ENCODE measurements at regions not wholly inside any gene's neighbourhood (a gene's known extent, or its start where the extent isn't known, plus 50 kb on each side); places are given as distances from the start of the nearest gene placed in this dataset.

GRCh38 chr6:92181347-92181746, 1238.0 kb downstream of the EPHA7 start:
- no peak for DNase-seq
- Histone ChIP-seq H3K9me3 (replicated peaks) (no peaks in the 10 kb centered on the region), H3K27me3 (no peaks in the 10 kb centered on the region), H3K4me1 (peaks cover 10% of the 10 kb centered on the region), H3K4me3 (no peak overlapping the region), H3K27ac (no peak overlapping the region), H3K36me3 (no peaks in the 10 kb centered on the region)

- Histone ChIP-seq H3K27me3 (no peaks in the 10 kb centered on the region), H3K4me1 (peaks cover 10% of the 10 kb centered on the region), H3K36me3 (no peaks in the 10 kb centered on the region), H3K4me3 (no peak overlapping the region), H3K27ac (no peak overlapping the region), H3K9me3 (replicated peaks) (no peaks in the 10 kb centered on the region)
- peak in 1 of 2 experiments; percentile 24 for DNase-seq
These were observed 1239.3 kb downstream of the EPHA7 start for GRCh38 chr6:92180090-92180489.

- Histone ChIP-seq H3K27ac (no peak overlapping the region), H3K4me3 (no peak overlapping the region), H3K27me3 (no peaks in the 10 kb centered on the region), H3K9me3 (replicated peaks) (no peaks in the 10 kb centered on the region), H3K36me3 (no peaks in the 10 kb centered on the region), H3K4me1 (peaks cover 10% of the 10 kb centered on the region)
- no peak for DNase-seq
These were observed 1242.7 kb downstream of the EPHA7 start for GRCh38 chr6:92176666-92177065.

GRCh38 chr6:92174398-92175073, 1244.8 kb downstream of the EPHA7 start:
- H3K27me3 ChIP-seq, result no peaks in the 10 kb centered on the region
- H3K9me3 ChIP-seq (replicated peaks), result no peaks in the 10 kb centered on the region
- H3K4me3 ChIP-seq, result no peak overlapping the region
- no peaks in the 10 kb centered on the region for H3K36me3 ChIP-seq
- no peak for DNase-seq
- H3K4me1 ChIP-seq, result no peaks in the 10 kb centered on the region; the same call in 1 of the 2 replicates
- no peak overlapping the region for H3K27ac ChIP-seq

GRCh38 chr6:92169506-92169905, 1249.9 kb downstream of the EPHA7 start:
- no peaks in the 10 kb centered on the region; the same call in 1 of the 2 replicates for H3K9me3 ChIP-seq (replicated peaks)
- no peaks in the 10 kb centered on the region for H3K27me3 ChIP-seq
- DNase-seq, result no peak
- H3K4me3 ChIP-seq, result no peak overlapping the region
- no peaks in the 10 kb centered on the region for H3K36me3 ChIP-seq
- no peak overlapping the region for H3K27ac ChIP-seq
- no peaks in the 10 kb centered on the region for H3K4me1 ChIP-seq

GRCh38 chr6:92166666-92167065, 1252.7 kb downstream of the EPHA7 start:
- no peak overlapping the region for H3K4me3 ChIP-seq
- no peaks in the 10 kb centered on the region for H3K36me3 ChIP-seq
- H3K4me1 ChIP-seq, result no peaks in the 10 kb centered on the region
- H3K9me3 ChIP-seq (replicated peaks), result no peaks in the 10 kb centered on the region; the same call in 1 of the 2 replicates
- no peaks in the 10 kb centered on the region for H3K27me3 ChIP-seq
- DNase-seq, result no peak
- H3K27ac ChIP-seq, result no peak overlapping the region

- H3K27me3 ChIP-seq, result no peaks in the 10 kb centered on the region
- no peaks in the 10 kb centered on the region for H3K4me1 ChIP-seq
- H3K4me3 ChIP-seq, result no peak overlapping the region
- H3K9me3 ChIP-seq (replicated peaks), result no peaks in the 10 kb centered on the region; the same call in 1 of the 2 replicates
- H3K27ac ChIP-seq, result no peak overlapping the region
- DNase-seq, result no peak
- no peaks in the 10 kb centered on the region for H3K36me3 ChIP-seq
These were observed 1257.4 kb downstream of the EPHA7 start for GRCh38 chr6:92161953-92162352.

GRCh38 chr6:92160226-92160625, 1259.1 kb downstream of the EPHA7 start:
- no peaks in the 10 kb centered on the region for H3K27me3 ChIP-seq
- DNase-seq, result no peak
- H3K27ac ChIP-seq, result no peak overlapping the region
- no peak overlapping the region for H3K4me3 ChIP-seq
- no peaks in the 10 kb centered on the region; the same call in 1 of the 2 replicates for H3K9me3 ChIP-seq (replicated peaks)
- no peaks in the 10 kb centered on the region for H3K4me1 ChIP-seq
- no peaks in the 10 kb centered on the region for H3K36me3 ChIP-seq

GRCh38 chr6:92159046-92159445, 1260.3 kb downstream of the EPHA7 start:
- H3K4me1 ChIP-seq, result no peaks in the 10 kb centered on the region
- no peak for DNase-seq
- H3K27ac ChIP-seq, result no peak overlapping the region
- no peak overlapping the region for H3K4me3 ChIP-seq
- no peaks in the 10 kb centered on the region for H3K27me3 ChIP-seq
- no peaks in the 10 kb centered on the region for H3K36me3 ChIP-seq
- H3K9me3 ChIP-seq (replicated peaks), result no peaks in the 10 kb centered on the region

- H3K9me3 ChIP-seq (replicated peaks), result no peaks in the 10 kb centered on the region
- DNase-seq, result no peak
- H3K36me3 ChIP-seq, result no peaks in the 10 kb centered on the region
- no peak overlapping the region for H3K27ac ChIP-seq
- no peaks in the 10 kb centered on the region for H3K4me1 ChIP-seq
- no peak overlapping the region for H3K4me3 ChIP-seq
- H3K27me3 ChIP-seq, result no peaks in the 10 kb centered on the region
These were observed 1268.8 kb downstream of the EPHA7 start for GRCh38 chr6:92150553-92150952.

- Histone ChIP-seq H3K9me3 (replicated peaks) (no peaks in the 10 kb centered on the region), H3K4me3 (no peak overlapping the region), H3K36me3 (no peaks in the 10 kb centered on the region), H3K27ac (no peak overlapping the region), H3K27me3 (no peaks in the 10 kb centered on the region), H3K4me1 (no peaks in the 10 kb centered on the region)
- no peak for DNase-seq
These were observed 1272.1 kb downstream of the EPHA7 start for GRCh38 chr6:92147246-92147645.

GRCh38 chr6:92139601-92140000, 1279.8 kb downstream of the EPHA7 start:
- H3K27me3 ChIP-seq, result no peaks in the 10 kb centered on the region
- no peak for DNase-seq
- no peak overlapping the region for H3K27ac ChIP-seq
- H3K9me3 ChIP-seq (replicated peaks), result no peaks in the 10 kb centered on the region
- H3K4me1 ChIP-seq, result 0 out of 2 replicates have a peak, but pooled peaks cover 3% of the 10 kb centered on the region
- no peaks in the 10 kb centered on the region for H3K36me3 ChIP-seq
- no peak overlapping the region for H3K4me3 ChIP-seq

GRCh38 chr6:92132957-92133356, 1286.4 kb downstream of the EPHA7 start:
- DNase-seq, result no peak
- no peak overlapping the region for H3K27ac ChIP-seq

GRCh38 chr6:92132457-92132856, 1286.9 kb downstream of the EPHA7 start:
- H3K36me3 ChIP-seq, result no peaks in the 10 kb centered on the region
- no peak overlapping the region for H3K27ac ChIP-seq
- no peaks in the 10 kb centered on the region for H3K27me3 ChIP-seq
- H3K4me3 ChIP-seq, result no peak overlapping the region
- no peaks in the 10 kb centered on the region for H3K4me1 ChIP-seq
- no peaks in the 10 kb centered on the region for H3K9me3 ChIP-seq (replicated peaks)
- no peak for DNase-seq

More at GRCh38 chr6:92132957-92133356, 1286.4 kb downstream of the EPHA7 start:
- no peaks in the 10 kb centered on the region for H3K36me3 ChIP-seq
- no peak overlapping the region for H3K4me3 ChIP-seq
- H3K9me3 ChIP-seq (replicated peaks), result no peaks in the 10 kb centered on the region
- H3K27me3 ChIP-seq, result no peaks in the 10 kb centered on the region
- no peaks in the 10 kb centered on the region for H3K4me1 ChIP-seq

- H3K9me3 ChIP-seq (replicated peaks), result no peaks in the 10 kb centered on the region
- no peak overlapping the region for H3K27ac ChIP-seq
- H3K4me1 ChIP-seq, result no peaks in the 10 kb centered on the region
- DNase-seq, result no peak
- H3K4me3 ChIP-seq, result no peak overlapping the region
- no peaks in the 10 kb centered on the region for H3K27me3 ChIP-seq
- H3K36me3 ChIP-seq, result no peaks in the 10 kb centered on the region
These were observed 1288.4 kb downstream of the EPHA7 start for GRCh38 chr6:92130944-92131343.

GRCh38 chr6:92126983-92127382, 1292.4 kb downstream of the EPHA7 start:
- no peak overlapping the region for H3K27ac ChIP-seq
- no peak for DNase-seq
- no peaks in the 10 kb centered on the region for H3K36me3 ChIP-seq
- H3K4me3 ChIP-seq, result no peak overlapping the region
- no peaks in the 10 kb centered on the region for H3K27me3 ChIP-seq
- H3K9me3 ChIP-seq (replicated peaks), result no peaks in the 10 kb centered on the region
- H3K4me1 ChIP-seq, result peaks cover 10% of the 10 kb centered on the region
